Naive thymus-derived CD8-positive, alpha-beta T cell (primary cell): ENCODE measurements at regions not wholly inside any gene's neighbourhood (a gene's known extent, or its start where the extent isn't known, plus 50 kb on each side); places are given as distances from the start of the nearest gene placed in this dataset.

Experiments
- ATAC-seq, 2 donors: fragments of 150-1000 bp; cut with Tn5 transposase in 1 of 2; sonication (Bioruptor Pico), chemical (Tn5 transposase) in 1 of 2; 1 replicate in 1 of 2; 2 replicates in 1 of 2; pipeline ENCODE4 v1.10.0; 2021; ENCODE audit warnings: mild to moderate bottlenecking in 2 of 2, moderate library complexity in 2 of 2
- POLR2A ChIA-PET: fragments of 350-600 bp; sonication (Branson Sonifier 250); formaldehyde crosslinking; loops from one replicate; lab custom pipeline; 2021; ENCODE audit warnings: antibody characterized with exemption; lab: Charles Lee
- DNase-seq, 10 donors: peaks; one replicate each; pipeline versions ENCODE4 v3.0.0 to v3.0.0-alpha.2; 2020 to 2022
- H3K27ac Mint-ChIP-seq, 10 donors: one replicate each; pipeline ENCODE4 v1.8.0; 2020 to 2022; ENCODE audit warnings: mild to moderate bottlenecking in 10 of 10, mixed read lengths in 10 of 10, moderate library complexity in 4 of 10, inconsistent platforms in 1 of 10
- H3K27me3 Mint-ChIP-seq, 5 donors: one replicate each; pipeline ENCODE4 v1.8.0; 2021 to 2022; ENCODE audit warnings: mixed read lengths in 5 of 5
- H3K36me3 Mint-ChIP-seq, 3 donors: one replicate each; pipeline ENCODE4 v1.8.0; 2020 to 2022; ENCODE audit warnings: mixed read lengths in 3 of 3, mild to moderate bottlenecking in 2 of 3, inconsistent platforms in 1 of 3
- H3K4me1 Mint-ChIP-seq, 4 donors: one replicate each; pipeline ENCODE4 v1.8.0; 2021 to 2022; ENCODE audit warnings: mixed read lengths in 4 of 4
- H3K4me3 Mint-ChIP-seq, 10 donors: one replicate each; pipeline ENCODE4 v1.8.0; 2020 to 2022; ENCODE audit warnings: mild to moderate bottlenecking in 10 of 10, mixed read lengths in 10 of 10, moderate library complexity in 6 of 10, inconsistent platforms in 1 of 10
- H3K9me3 Mint-ChIP-seq, 9 donors: one replicate each; pipeline ENCODE4 v1.8.0; 2020 to 2022; ENCODE audit warnings: mixed read lengths in 9 of 9, mild to moderate bottlenecking in 3 of 9, inconsistent platforms in 1 of 9, moderate library complexity in 1 of 9

DNA sequence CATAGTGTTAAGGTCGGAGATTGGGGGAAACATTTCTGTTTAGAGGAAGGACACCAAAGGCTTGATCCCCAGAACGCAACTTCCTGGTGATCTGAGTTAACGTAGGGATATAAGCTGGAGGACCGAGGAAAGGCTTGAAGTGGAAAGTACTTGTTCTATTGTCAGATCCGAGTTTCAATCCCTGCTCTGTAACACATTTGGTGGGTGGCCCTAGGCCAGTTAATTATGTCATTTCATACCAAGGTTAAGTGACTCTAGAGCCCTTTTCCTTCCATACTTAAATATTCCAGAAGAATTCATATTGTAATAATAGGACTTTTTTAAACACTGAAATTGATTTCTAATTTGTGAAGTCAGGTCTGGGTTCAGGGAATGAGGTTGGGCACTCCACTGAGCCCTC lies 80.9 kb downstream of the RPLP1 start:
- ATAC-seq, result no peak

DNA sequence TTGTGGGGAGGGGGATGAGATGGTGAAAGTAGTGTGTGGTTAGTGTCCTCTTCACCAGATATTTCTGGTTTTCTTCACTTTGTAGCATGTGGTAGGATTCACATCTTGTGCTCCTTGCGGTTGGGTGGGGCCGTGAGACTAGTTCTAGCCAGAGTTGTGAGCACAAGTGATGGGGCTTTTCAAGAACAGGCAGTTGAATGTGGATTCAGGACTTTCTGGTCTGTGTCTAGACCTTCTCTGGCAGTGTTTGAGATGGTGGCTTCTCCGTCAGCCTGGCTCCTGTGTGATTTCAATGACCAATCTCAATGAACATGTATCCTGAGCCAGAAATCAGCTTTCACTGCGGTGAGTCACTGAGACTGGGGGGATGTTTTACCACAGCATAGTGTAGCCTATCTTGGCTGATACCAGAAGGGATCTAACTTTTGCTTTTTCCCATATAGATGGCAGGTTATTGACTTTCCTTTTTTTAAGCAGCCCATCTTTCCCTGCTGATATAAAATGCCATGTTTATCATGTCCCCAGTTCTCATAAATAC lies 82.6 kb downstream of the RPLP1 start:
- POLR2A ChIA-PET, result no interaction called here
- ATAC-seq (no peak), DNase-seq (no peak)

More for the DNA sequence above, 80.9 kb downstream of the RPLP1 start:
- H3K27me3 Mint-ChIP-seq, result peaks cover 0 to 9% (median 2%) of the 10 kb centered on the region in 5 donors
- POLR2A ChIA-PET, result no interaction called here
- no peaks in the 10 kb centered on the region for H3K9me3 Mint-ChIP-seq
- no peaks in the 10 kb centered on the region for H3K4me1 Mint-ChIP-seq
- no peak overlapping the region for H3K4me3 Mint-ChIP-seq
- no peaks in the 10 kb centered on the region for H3K36me3 Mint-ChIP-seq
- DNase-seq, result no peak
- no peak overlapping the region for H3K27ac Mint-ChIP-seq

GRCh38 chr15:69535998-69536397 lies 83.4 kb downstream of the RPLP1 start:
- H3K27me3 Mint-ChIP-seq, result peaks cover 0 to 9% (median 3%) of the 10 kb centered on the region in 5 donors
- no peaks in the 10 kb centered on the region for H3K36me3 Mint-ChIP-seq
- H3K4me1 Mint-ChIP-seq, result no peaks in the 10 kb centered on the region
- no peak overlapping the region for H3K4me3 Mint-ChIP-seq
- ATAC-seq (no peak), DNase-seq (no peak)
- POLR2A ChIA-PET, result interaction anchor here (1.0 kb wide), 1 partner anchor 564 kb away, joined by 3 read pairs; no protein-coding TSS in a partner anchor
- no peaks in the 10 kb centered on the region for H3K9me3 Mint-ChIP-seq
- H3K27ac Mint-ChIP-seq, result no peak overlapping the region

More for the DNA sequence above, 82.6 kb downstream of the RPLP1 start:
- Mint-ChIP-seq H3K4me1 (no peaks in the 10 kb centered on the region), H3K27me3 (peaks cover 0 to 9% (median 3%) of the 10 kb centered on the region in 5 donors), H3K36me3 (no peaks in the 10 kb centered on the region), H3K9me3 (no peaks in the 10 kb centered on the region), H3K27ac (peak overlapping the region in 1 of 10 donors; percentile 60), H3K4me3 (no peak overlapping the region)

DNA sequence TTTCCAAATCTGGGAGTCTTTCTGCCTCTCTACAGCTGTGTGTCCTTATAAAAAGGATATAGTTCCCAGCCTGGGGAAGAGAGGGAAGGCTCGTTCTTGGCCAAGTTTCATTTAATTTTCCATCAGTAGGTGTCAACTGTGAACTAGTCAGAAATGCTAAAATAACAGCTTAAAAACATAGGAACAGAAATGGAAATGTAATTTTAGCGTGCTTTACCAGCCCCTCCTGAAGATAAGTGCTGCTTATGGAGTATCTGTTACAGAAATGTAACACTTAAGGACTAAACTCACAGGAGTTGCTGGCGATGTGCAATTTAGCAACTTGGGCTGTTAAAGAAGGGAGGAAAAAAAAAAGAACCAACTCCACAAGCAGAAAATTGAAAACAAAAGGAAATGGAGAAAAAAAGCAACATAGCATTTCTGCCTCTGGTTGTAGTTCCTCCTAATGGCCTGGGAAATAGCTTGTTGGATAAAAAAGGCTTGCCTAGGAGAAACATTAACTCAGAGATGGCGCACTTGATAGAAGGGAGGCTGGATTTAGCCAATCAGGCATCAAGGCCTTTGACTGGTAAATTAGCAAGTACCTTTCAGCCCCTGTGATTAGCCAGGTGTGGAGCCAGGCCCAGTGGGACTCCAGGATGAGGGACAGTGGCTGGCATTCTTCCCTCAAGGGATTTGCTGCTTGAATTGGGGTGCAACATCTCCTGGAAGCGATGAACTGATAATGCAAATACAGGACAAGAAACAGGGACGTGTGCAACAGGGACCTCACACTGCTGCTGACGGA lies 84.3 kb downstream of the RPLP1 start:
- no peaks in the 10 kb centered on the region for H3K36me3 Mint-ChIP-seq
- no peak overlapping the region for H3K4me3 Mint-ChIP-seq
- peaks cover 0 to 9% (median 2%) of the 10 kb centered on the region in 5 donors for H3K27me3 Mint-ChIP-seq
- no peaks in the 10 kb centered on the region for H3K9me3 Mint-ChIP-seq
- H3K4me1 Mint-ChIP-seq, result no peaks in the 10 kb centered on the region
- H3K27ac Mint-ChIP-seq, result no peak overlapping the region
- ATAC-seq, result no peak
- no peak for DNase-seq
- POLR2A ChIA-PET, result interaction anchor here (1.0 kb wide), 1 partner anchor 563 kb away, joined by 3 read pairs; no protein-coding TSS in a partner anchor

DNA sequence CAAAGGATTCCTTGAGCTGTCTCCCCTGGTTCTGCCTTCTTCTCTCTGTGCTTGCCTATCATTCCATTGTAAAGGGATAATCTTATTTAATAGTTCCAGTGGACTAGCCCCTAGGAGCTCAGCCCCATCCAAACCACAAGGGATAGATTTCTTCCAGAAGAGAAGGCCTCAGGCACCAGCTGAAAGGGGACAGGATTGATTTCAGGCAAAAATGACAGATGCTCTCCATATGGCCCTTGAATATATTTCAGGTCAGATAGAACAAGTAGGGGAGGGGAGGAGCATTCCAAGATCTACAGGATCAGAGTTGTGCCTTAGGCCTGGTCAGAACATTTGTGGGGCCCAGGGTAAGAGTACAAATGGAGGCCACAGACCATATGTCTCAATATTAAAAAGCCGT lies 85.3 kb downstream of the RPLP1 start:
- POLR2A ChIA-PET, result no interaction called here
- no peak overlapping the region for H3K27ac Mint-ChIP-seq

DNA sequence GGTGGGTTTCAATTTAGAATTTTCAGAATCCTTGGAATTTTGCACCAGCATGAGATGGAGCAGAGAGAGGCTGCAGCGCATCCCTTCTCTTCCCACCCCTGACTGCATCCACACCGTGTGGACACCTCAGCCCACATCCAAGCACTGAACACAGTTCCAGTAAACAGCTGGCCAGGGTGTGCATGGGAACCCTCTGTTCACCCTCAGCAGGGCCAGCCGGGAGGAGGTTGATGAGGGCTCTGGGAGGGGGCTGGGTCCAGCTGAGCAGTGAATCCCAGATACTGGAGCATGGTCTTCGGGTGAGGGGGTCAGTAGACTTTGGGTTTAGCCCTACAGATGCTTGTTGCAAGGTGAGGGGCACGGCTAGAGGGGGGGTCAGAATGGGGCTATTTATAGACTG lies 85.8 kb downstream of the RPLP1 start:
- DNase-seq, result no peak
- Mint-ChIP-seq H3K36me3 (no peaks in the 10 kb centered on the region), H3K9me3 (no peaks in the 10 kb centered on the region), H3K27me3 (peaks cover 0 to 7% (median 2%) of the 10 kb centered on the region in 5 donors), H3K4me1 (no peaks in the 10 kb centered on the region), H3K4me3 (no peak overlapping the region), H3K27ac (peak overlapping the region in 1 of 10 donors; percentile 34)
- POLR2A ChIA-PET, result no interaction called here
- ATAC-seq, result no peak

More for the DNA sequence above, 85.3 kb downstream of the RPLP1 start:
- H3K4me1 Mint-ChIP-seq, result no peaks in the 10 kb centered on the region
- ATAC-seq, result no peak
- peaks cover 0 to 9% (median 2%) of the 10 kb centered on the region in 5 donors for H3K27me3 Mint-ChIP-seq
- DNase-seq, result no peak
- no peaks in the 10 kb centered on the region for H3K9me3 Mint-ChIP-seq
- no peak overlapping the region for H3K4me3 Mint-ChIP-seq
- H3K36me3 Mint-ChIP-seq, result no peaks in the 10 kb centered on the region

- Mint-ChIP-seq H3K4me1 (no peaks in the 10 kb centered on the region), H3K4me3 (no peak overlapping the region), H3K27me3 (peaks cover 0 to 7% (median 3%) of the 10 kb centered on the region in 5 donors), H3K36me3 (no peaks in the 10 kb centered on the region), H3K27ac (no peak overlapping the region), H3K9me3 (no peaks in the 10 kb centered on the region)
- DNase-seq (no peak), ATAC-seq (no peak)
- POLR2A ChIA-PET, result interaction anchor here (0.6 kb wide), 1 partner anchor 561 kb away, joined by 3 read pairs; no protein-coding TSS in a partner anchor
Observed at GRCh38 chr15:69539345-69539744, 86.7 kb downstream of the RPLP1 start.

DNA sequence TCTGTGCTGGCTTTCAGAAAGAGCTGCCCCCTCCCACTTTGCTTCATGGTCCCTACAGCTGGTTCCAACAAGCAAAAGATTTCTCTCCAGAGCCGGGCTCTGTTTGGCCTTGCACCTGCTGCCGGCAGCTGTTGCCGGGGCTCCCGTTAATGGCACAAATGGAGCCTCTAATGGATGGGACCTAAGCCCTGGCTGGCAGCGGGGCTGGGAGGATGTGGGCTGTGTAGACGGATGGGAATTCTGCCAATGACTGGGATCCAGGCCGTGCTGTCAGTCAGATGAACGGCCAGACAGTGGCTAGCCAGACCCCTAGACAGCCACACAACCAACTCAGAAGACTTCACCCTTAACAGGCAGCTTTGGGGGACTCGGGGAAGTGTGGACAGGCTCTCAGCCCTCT lies 88.0 kb downstream of the RPLP1 start:
- H3K27me3 Mint-ChIP-seq, result peaks cover 0 to 5% (median 3%) of the 10 kb centered on the region in 5 donors
- H3K9me3 Mint-ChIP-seq, result no peaks in the 10 kb centered on the region
- DNase-seq, result no peak
- H3K4me3 Mint-ChIP-seq, result no peak overlapping the region
- no peaks in the 10 kb centered on the region for H3K4me1 Mint-ChIP-seq
- no peak for ATAC-seq
- no peak overlapping the region for H3K27ac Mint-ChIP-seq
- no peaks in the 10 kb centered on the region for H3K36me3 Mint-ChIP-seq
- POLR2A ChIA-PET, result no interaction called here

- POLR2A ChIA-PET, result interaction anchor here (0.6 kb wide), 1 partner anchor 721 kb away, joined by 5 read pairs; no protein-coding TSS in a partner anchor
- Mint-ChIP-seq H3K9me3 (no peaks in the 10 kb centered on the region), H3K27ac (peak overlapping the region in 1 of 10 donors; percentile 4), H3K4me1 (no peaks in the 10 kb centered on the region), H3K36me3 (no peaks in the 10 kb centered on the region), H3K27me3 (peaks cover 0 to 5% (median 3%) of the 10 kb centered on the region in 5 donors), H3K4me3 (no peak overlapping the region)
- no peak for ATAC-seq
- DNase-seq, result no peak
Observed at GRCh38 chr15:69542028-69542427, 89.4 kb downstream of the RPLP1 start.

DNA sequence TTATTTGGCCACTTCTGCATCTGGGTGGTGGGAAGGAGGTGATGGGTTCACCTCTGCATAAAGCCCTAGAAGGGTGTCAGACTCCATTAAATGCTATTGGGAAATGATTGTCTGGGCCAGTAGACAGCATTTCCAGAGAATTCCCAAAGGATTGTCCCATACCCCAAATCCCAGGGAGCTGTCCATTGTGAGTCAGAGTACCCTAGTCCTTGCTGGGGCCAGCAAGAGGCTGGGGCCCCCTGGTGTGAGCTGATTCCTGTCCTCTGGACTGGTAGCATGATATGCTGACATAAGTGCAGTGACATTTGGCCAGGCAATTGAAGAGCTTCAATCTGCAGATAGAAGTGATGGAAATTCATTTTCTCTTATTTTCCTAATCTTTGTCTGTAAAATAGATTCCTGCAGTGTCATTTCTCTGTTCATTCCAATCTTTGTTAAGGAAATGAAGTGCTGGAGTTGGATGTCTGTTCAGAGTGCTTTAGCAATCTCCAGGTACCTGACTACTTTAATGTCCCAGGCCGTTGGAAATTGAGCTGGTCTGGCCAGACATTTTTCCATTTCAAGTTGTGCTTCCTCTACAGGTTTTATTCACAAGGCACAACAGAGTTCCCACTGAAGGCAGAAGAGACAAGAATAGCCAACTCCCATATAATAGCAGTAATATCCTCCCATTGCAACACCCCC lies 91.2 kb downstream of the RPLP1 start:
- no peaks in the 10 kb centered on the region for H3K9me3 Mint-ChIP-seq

GRCh38 chr15:69544365-69545113 lies 91.9 kb downstream of the RPLP1 start:
- Mint-ChIP-seq H3K27ac (no peak overlapping the region), H3K27me3 (peaks cover 4 to 15% (median 11%) of the 10 kb centered on the region in 5 donors), H3K4me3 (no peak overlapping the region), H3K4me1 (no peaks in the 10 kb centered on the region), H3K36me3 (no peaks in the 10 kb centered on the region), H3K9me3 (no peaks in the 10 kb centered on the region)
- ATAC-seq (no peak), DNase-seq (no peak)
- POLR2A ChIA-PET, result no interaction called here

More for the DNA sequence above, 91.2 kb downstream of the RPLP1 start:
- peak overlapping the region in 1 of 10 donors; percentile 29 for H3K4me3 Mint-ChIP-seq
- H3K27me3 Mint-ChIP-seq, result peaks cover 4 to 13% (median 9%) of the 10 kb centered on the region in 5 donors
- DNase-seq, result no peak
- POLR2A ChIA-PET, result no interaction called here
- no peak for ATAC-seq
- no peaks in the 10 kb centered on the region for H3K36me3 Mint-ChIP-seq
- no peaks in the 10 kb centered on the region for H3K4me1 Mint-ChIP-seq
- H3K27ac Mint-ChIP-seq, result no peak overlapping the region

DNA sequence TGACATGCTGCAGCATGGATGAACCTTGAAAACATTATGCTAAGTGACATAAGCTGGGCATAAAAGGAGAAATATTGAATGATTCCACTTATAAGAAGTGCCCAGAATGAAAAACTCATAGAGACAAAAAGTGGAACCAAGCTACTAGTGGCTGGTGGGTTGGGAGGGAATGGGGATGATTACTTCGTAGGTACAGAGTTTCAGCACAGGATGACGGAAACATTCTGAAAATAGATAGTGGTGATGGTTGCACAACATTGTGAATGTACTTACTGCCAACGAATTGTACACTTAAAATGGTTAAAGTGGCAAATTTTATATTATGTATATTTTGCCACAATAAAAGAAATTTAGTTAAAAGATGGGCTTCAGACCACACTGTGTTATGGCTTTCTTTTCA lies 93.6 kb downstream of the RPLP1 start:
- peaks cover 0 to 3% (median 2%) of the 10 kb centered on the region in 3 donors for H3K36me3 Mint-ChIP-seq
- no peak for DNase-seq
- peaks cover 2 to 13% (median 7%) of the 10 kb centered on the region in 9 donors for H3K9me3 Mint-ChIP-seq
- no peak overlapping the region for H3K4me3 Mint-ChIP-seq
- no peak for ATAC-seq
- no peaks in the 10 kb centered on the region for H3K4me1 Mint-ChIP-seq
- no peak overlapping the region for H3K27ac Mint-ChIP-seq
- POLR2A ChIA-PET, result no interaction called here
- peaks cover 12 to 26% (median 13%) of the 10 kb centered on the region in 5 donors for H3K27me3 Mint-ChIP-seq
